ENCODE measurements at regions not wholly inside any gene's neighbourhood (a gene's known extent, or its start where the extent isn't known, plus 50 kb on each side); places are given as distances from the start of the nearest gene placed in this dataset.

DNA sequence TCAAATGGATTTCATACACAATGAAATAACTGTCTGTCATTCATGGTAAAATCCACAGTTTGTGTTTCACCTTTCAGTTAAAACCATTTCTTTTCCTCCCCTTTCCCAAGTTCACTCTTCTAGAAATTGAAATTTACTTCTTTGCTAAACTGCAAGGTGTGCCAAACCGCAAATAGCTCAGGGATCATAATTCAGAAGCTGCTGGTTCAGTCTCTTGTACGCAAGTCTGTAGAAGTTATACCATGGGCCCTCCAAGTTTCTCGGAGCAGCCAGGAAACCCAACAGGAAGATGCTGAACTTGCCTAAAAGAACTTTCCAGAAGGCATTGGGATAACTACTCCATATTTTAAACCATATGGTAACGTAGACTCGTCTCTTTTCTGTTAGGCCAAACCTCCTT, 268.9 kb downstream of the FLRT2 start:
- H3K4me3 ChIP-seq (ENCODE audit: insufficient read depth, low read depth, low read length) = no peak overlapping the region
- DNase-seq (no peak), ATAC-seq (ENCODE audit: low read depth) (no peak)
- TF ChIP-seq SMC3 (IDR thresholded peaks at IDR 0.05; ENCODE audit: low read depth, low read length) (no peak), CHD1 (IDR thresholded peaks at IDR 0.05; ENCODE audit: low read depth, low read length) (no peak), MXI1 (IDR thresholded peaks at IDR 0.05; ENCODE audit: borderline replicate concordance, low read depth, low read length) (no peak), POLR2A (IDR thresholded peaks at IDR 0.05; ENCODE audit: low read depth, low read length) (no peak), RAD21 (IDR thresholded peaks at IDR 0.05; ENCODE audit: low read length) (no peak), RCOR1 (IDR thresholded peaks at IDR 0.05; ENCODE audit: insufficient replicate concordance, low read length) (no peak), CEBPB (IDR thresholded peaks at IDR 0.05; ENCODE audit: low read depth, low read length) (no peak)
- TF ChIP-seq, protein P1, sequence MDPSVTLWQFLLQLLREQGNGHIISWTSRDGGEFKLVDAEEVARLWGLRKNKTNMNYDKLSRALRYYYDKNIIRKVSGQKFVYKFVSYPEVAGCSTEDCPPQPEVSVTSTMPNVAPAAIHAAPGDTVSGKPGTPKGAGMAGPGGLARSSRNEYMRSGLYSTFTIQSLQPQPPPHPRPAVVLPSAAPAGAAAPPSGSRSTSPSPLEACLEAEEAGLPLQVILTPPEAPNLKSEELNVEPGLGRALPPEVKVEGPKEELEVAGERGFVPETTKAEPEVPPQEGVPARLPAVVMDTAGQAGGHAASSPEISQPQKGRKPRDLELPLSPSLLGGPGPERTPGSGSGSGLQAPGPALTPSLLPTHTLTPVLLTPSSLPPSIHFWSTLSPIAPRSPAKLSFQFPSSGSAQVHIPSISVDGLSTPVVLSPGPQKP (IDR thresholded peaks at IDR 0.05; ENCODE audit: borderline replicate concordance, low read depth, low read length) = no peak
- no TSS peak for BruUV-seq (replicated peaks)
- no peak overlapping the region for H3K4ac ChIP-seq (ENCODE audit: low read depth, low read length)
- H3K9ac ChIP-seq (ENCODE audit: low read depth, low read length) = no peak overlapping the region
- H3K27ac ChIP-seq (ENCODE audit: insufficient read depth, low read length) = no peak overlapping the region
- WGBS, 2 experiments (ENCODE audit: extremely low coverage in 2 of 2, insufficient read length in 1 of 2) = no CpG with 5 or more reads among the region's 5 CpGs
- no peak overlapping the region for H4K91ac ChIP-seq (ENCODE audit: insufficient read depth, low read depth, low read length)
- no peaks in the 10 kb centered on the region for H3K9me1 ChIP-seq (ENCODE audit: insufficient read depth, low read length)
- H3K4me2 ChIP-seq (ENCODE audit: low read depth, low read length) = no peak overlapping the region
- no peaks in the 10 kb centered on the region for H3K9me3 ChIP-seq (ENCODE audit: control insufficient read depth, insufficient read depth, low read length)
- H2BK15ac ChIP-seq (ENCODE audit: low read depth, low read length) = no peak overlapping the region
- H4K5ac ChIP-seq (ENCODE audit: low read depth, low read length) = no peak overlapping the region
- no peak overlapping the region for H3K23ac ChIP-seq (ENCODE audit: low read depth, low read length)
- no peak overlapping the region for H3K14ac ChIP-seq (replicated peaks; ENCODE audit: low read depth, low read length)
- in situ Hi-C loops (cut with MboI; ENCODE audit: low sequenced_read_pairs) (no loop called here), intact Hi-C loops (cut with micrococcal nuclease) (no loop called here), dilution Hi-C loops (cut with HindIII; ENCODE audit: low sequenced_read_pairs, unreplicated experiment) (no loop called here)
- CTCF ChIA-PET = interaction anchor here (0.7 to 1.0 kb wide), 3 partner anchors 13 to 1209 kb away, joined by 4 to 5 read pairs (median 4); no protein-coding TSS in a partner anchor
- H3K36me3 ChIP-seq (ENCODE audit: control insufficient read depth, insufficient read depth, low read length) = no peaks in the 10 kb centered on the region
- no peak overlapping the region for H2BK20ac ChIP-seq (ENCODE audit: low read depth, low read length)
- H4K8ac ChIP-seq (ENCODE audit: low read depth in 2 of 2, low read length in 2 of 2) = no peak overlapping the region
- H3K4me1 ChIP-seq (ENCODE audit: control insufficient read depth, insufficient read depth, low read length) = no peaks in the 10 kb centered on the region
- no peak overlapping the region for H2AK9ac ChIP-seq (replicated peaks; ENCODE audit: low read depth, low read length, poor library complexity)
- no peak overlapping the region for H3K18ac ChIP-seq (ENCODE audit: low read depth, low read length)
- no peak overlapping the region for H2BK120ac ChIP-seq (ENCODE audit: low read depth, low read length)
- H3K79me1 ChIP-seq (ENCODE audit: low read depth in 1 of 2, low read length in 2 of 2) = no peaks in the 10 kb centered on the region
- H2BK5ac ChIP-seq (ENCODE audit: low read depth, low read length, poor library complexity, severe bottlenecking) = no peak overlapping the region
- POLR2A ChIA-PET (ENCODE audit: unreplicated experiment) = no interaction called here
- no peak overlapping the region for H2AK5ac ChIP-seq (ENCODE audit: low read depth, low read length)
- no peak overlapping the region for H3K56ac ChIP-seq (ENCODE audit: extremely low read depth, insufficient read depth, low read length)
- no peaks in the 10 kb centered on the region for H3K27me3 ChIP-seq (ENCODE audit: control insufficient read depth, insufficient read depth, low read length)
- no peaks in the 10 kb centered on the region for H4K20me1 ChIP-seq (ENCODE audit: insufficient read depth, low read length)
- no peak overlapping the region for H2AFZ ChIP-seq (replicated peaks; ENCODE audit: low read length, poor library complexity)

All from IMR-90 (cell line).